ENCODE measurements at regions not wholly inside any gene's neighbourhood (a gene's known extent, or its start where the extent isn't known, plus 50 kb on each side); places are given as distances from the start of the nearest gene placed in this dataset.

- no peak for TF ChIP-seq CTCF (IDR thresholded peaks at IDR 0.05)
- TF ChIP-seq POLR2A (IDR thresholded peaks at IDR 0.05) = no peak
Measured at GRCh38 chr9:96047116-96047639, 171.7 kb downstream of the ERCC6L2 start.

Data from esophagus squamous epithelium (tissue), 4 donors.